Prostate gland (tissue), 2 donors: ENCODE measurements at regions not wholly inside any gene's neighbourhood (a gene's known extent, or its start where the extent isn't known, plus 50 kb on each side); places are given as distances from the start of the nearest gene placed in this dataset.

ENCODE experiments used
- CTCF ChIP-seq, 4 experiments: fragments of 200-600 bp in 2 of 4; fragments of 450-650 bp in 2 of 4; sonication (generic) in 2 of 4; IDR thresholded peaks; 1 replicate in 3 of 4; 2 replicates in 1 of 4; pipeline ENCODE4 v1.5.1; 2016 to 2019; ENCODE audit warnings: antibody characterized with exemption in 4 of 4, mild to moderate bottlenecking in 2 of 4, moderate library complexity in 2 of 4
- POLR2AphosphoS5 ChIP-seq: sonication (generic); formaldehyde crosslinking; IDR thresholded peaks from one replicate; pipeline ENCODE4 v1.6.1; 2017; ENCODE audit warnings: antibody characterized with exemption

GRCh38 chr1:224815647-224816046 lies 113.8 kb upstream of the DNAH14 start:
- no peak for TF ChIP-seq CTCF (IDR thresholded peaks at IDR 0.05)
- TF ChIP-seq POLR2AphosphoS5: no peak
